Tibial artery (tissue), 4 donors: ENCODE measurements at regions not wholly inside any gene's neighbourhood (a gene's known extent, or its start where the extent isn't known, plus 50 kb on each side); places are given as distances from the start of the nearest gene placed in this dataset.
A peak's percentile ranks its signal among the peaks of the same experiment; 100 is the strongest.

ENCODE experiments used
- DNase-seq, 2 donors: peaks; one replicate each; pipeline ENCODE4 v3.0.0-alpha.2; 2019
- H3K27ac ChIP-seq, 2 donors: fragments of 200-600 bp; sonication (generic) in 1 of 2; 1 replicate in 1 of 2; 2 replicates in 1 of 2; pipeline ENCODE4 v1.5.1; 2018 to 2019; ENCODE audit warnings: mild to moderate bottlenecking in 1 of 2
- H3K27me3 ChIP-seq, 2 donors: fragments of 200-600 bp; sonication (generic) in 1 of 2; one replicate each; pipeline versions ENCODE4 v1.5.1 to v1.6.0; 2016 to 2019
- H3K36me3 ChIP-seq, 3 donors: fragments of 200-600 bp; sonication (generic) in 2 of 3; one replicate each; pipeline ENCODE4 v1.5.1; 2016 to 2019; ENCODE audit warnings: mild to moderate bottlenecking in 2 of 3
- H3K4me1 ChIP-seq, 4 donors: fragments of 200-600 bp; sonication (generic) in 2 of 4; 1 replicate in 3 of 4; 2 replicates in 1 of 4; pipeline ENCODE4 v1.5.1; 2016 to 2019
- H3K4me3 ChIP-seq, 2 donors: fragments of 200-600 bp; sonication (generic) in 1 of 2; 1 replicate in 1 of 2; 2 replicates in 1 of 2; pipeline ENCODE4 v1.5.1; 2018 to 2019; ENCODE audit warnings: mild to moderate bottlenecking in 2 of 2
- H3K9me3 ChIP-seq, 3 donors: fragments of 200-600 bp; sonication (generic) in 1 of 3; one replicate each; pipeline ENCODE4 v1.5.1; 2016 to 2019
- intact Hi-C: fragments of 100-400 bp; cut with DNase I; formaldehyde crosslinking; loops from one replicate; pipeline ENCODE4 v1.15.0; 2023; ENCODE audit warnings: low total_unique reads
- TF ChIP-seq, protein P1 (sequence below), 2 experiments: fragments of 200-600 bp in 1 of 2; fragments of 450-650 bp in 1 of 2; IDR thresholded peaks; one replicate each; pipeline ENCODE4 v1.5.1; 2017 to 2019; ENCODE audit warnings: antibody characterized with exemption in 2 of 2, mild to moderate bottlenecking in 1 of 2, moderate library complexity in 1 of 2

DNA sequence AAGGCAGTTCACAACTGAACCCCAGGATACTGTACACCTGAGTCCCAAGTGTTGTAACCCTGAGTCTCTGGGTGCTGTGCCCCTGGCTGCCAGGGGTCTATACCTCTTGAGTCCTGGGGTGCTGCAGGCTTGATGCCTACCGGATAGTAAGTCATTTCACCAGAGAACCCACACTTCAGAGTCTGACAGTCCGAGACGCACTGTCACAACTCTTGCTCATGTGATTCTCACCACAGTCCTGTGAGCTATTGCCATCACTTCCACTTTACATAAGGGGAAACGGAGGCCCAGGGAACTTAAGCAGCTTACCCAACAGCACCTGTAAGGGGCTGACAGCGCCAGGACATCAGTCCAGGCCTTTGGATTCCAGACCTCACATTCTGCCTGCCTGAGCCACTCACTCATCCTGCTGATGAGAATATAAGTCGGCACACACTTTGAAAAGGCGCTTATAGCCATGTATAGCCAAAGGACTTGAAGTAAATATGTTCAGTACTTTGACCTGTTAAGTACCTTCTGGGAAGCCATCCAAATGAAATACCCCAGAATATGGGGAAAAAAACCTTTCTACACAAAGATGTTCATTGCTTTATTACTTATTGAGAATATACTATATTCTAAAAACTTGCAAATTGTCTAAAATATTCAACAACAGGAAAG, 180.7 kb upstream of the ID2 start:
- no peak overlapping the region for H3K27ac ChIP-seq
- H3K27me3 ChIP-seq = no peaks in the 10 kb centered on the region
- H3K36me3 ChIP-seq = no peaks in the 10 kb centered on the region
- DNase-seq = peak in 1 of 2 donors; percentile 28
- no peak overlapping the region for H3K4me3 ChIP-seq
- TF ChIP-seq, protein P1, sequence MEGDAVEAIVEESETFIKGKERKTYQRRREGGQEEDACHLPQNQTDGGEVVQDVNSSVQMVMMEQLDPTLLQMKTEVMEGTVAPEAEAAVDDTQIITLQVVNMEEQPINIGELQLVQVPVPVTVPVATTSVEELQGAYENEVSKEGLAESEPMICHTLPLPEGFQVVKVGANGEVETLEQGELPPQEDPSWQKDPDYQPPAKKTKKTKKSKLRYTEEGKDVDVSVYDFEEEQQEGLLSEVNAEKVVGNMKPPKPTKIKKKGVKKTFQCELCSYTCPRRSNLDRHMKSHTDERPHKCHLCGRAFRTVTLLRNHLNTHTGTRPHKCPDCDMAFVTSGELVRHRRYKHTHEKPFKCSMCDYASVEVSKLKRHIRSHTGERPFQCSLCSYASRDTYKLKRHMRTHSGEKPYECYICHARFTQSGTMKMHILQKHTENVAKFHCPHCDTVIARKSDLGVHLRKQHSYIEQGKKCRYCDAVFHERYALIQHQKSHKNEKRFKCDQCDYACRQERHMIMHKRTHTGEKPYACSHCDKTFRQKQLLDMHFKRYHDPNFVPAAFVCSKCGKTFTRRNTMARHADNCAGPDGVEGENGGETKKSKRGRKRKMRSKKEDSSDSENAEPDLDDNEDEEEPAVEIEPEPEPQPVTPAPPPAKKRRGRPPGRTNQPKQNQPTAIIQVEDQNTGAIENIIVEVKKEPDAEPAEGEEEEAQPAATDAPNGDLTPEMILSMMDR (IDR thresholded peaks at IDR 0.05) = no peak
- no peaks in the 10 kb centered on the region for H3K4me1 ChIP-seq
- intact Hi-C loops = no loop called here
- no peaks in the 10 kb centered on the region for H3K9me3 ChIP-seq

DNA sequence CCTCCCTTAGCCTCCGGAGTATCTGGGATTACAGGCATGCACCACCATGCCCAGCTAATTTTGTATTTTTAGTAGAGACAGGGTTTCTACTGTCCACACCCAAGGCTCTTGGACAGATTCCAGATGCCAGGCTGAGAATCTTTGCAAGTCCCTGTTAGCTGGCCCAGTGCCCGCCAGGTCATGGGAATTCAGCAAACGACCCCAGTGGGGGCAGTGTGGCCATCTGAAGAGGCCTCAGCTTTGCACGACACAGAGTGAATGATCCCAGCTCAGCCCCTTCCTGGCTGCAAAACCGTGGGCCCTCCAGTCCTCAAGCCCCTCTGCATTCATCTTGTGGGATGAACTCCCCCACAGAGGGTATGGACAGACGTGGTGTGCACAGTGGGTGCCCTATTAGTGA, 179.5 kb upstream of the ID2 start:
- intact Hi-C loops = no loop called here
- TF ChIP-seq, protein P1 (IDR thresholded peaks at IDR 0.05) = no peak
- Histone ChIP-seq H3K4me3 (no peak overlapping the region), H3K27me3 (no peaks in the 10 kb centered on the region), H3K36me3 (no peaks in the 10 kb centered on the region), H3K27ac (no peak overlapping the region), H3K9me3 (no peaks in the 10 kb centered on the region), H3K4me1 (no peaks in the 10 kb centered on the region)
- DNase-seq = no peak

DNA sequence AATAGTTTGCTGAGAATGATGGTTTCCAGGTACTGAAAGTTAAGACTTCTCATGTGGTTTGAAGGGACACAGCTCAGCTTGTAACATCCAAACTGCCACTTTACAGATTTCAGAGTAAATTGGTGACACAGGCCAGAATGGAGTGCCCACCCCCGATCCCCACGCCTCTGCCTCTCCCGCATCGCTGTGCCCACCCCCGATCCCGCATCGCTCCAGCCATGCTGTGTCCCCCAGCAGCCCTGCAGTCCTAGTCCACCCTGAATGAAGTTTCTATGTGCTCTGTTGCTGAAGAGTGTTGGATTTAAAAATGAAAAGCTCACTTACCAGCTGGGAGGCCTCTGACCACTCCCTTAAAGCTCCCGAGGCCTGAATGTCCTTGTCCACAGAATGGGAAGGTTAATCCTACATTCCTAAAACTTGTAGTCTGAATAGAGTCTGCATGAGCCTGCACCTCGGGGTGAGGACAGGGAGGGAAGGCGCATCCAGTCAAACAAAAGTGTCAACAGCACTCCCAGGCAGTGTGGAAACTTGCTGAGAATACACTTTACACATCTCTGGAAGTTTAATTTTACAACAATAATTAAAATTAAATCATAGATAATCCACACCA, 176.4 kb upstream of the ID2 start:
- TF ChIP-seq, protein P1 (IDR thresholded peaks at IDR 0.05) = no peak
- H3K36me3 ChIP-seq = no peaks in the 10 kb centered on the region
- H3K27me3 ChIP-seq = no peaks in the 10 kb centered on the region
- no peak for DNase-seq
- H3K4me3 ChIP-seq = no peak overlapping the region
- intact Hi-C loops = no loop called here
- no peak overlapping the region for H3K27ac ChIP-seq
- no peaks in the 10 kb centered on the region for H3K4me1 ChIP-seq
- no peaks in the 10 kb centered on the region for H3K9me3 ChIP-seq

DNA sequence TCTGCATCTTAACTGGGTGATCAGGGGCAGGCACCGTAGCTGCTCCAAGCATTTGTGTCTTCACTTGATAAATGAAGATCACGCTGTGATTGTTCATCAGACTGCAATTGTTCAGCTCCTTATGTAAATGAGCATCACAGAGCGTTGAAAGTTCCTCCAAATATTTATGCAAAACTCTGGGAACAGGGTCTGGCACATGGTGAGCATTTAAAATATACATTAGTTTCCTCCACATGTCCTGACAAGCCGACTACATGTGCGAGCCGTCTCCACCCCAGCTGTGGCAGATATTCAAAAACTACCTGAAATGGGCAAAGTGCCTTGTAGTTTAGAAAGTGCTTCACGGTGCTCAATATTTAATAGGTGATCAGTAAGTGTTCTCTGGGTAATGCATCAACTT, 175.1 kb upstream of the ID2 start:
- Histone ChIP-seq H3K4me1 (no peaks in the 10 kb centered on the region), H3K9me3 (no peaks in the 10 kb centered on the region), H3K4me3 (no peak overlapping the region), H3K27me3 (no peaks in the 10 kb centered on the region), H3K36me3 (no peaks in the 10 kb centered on the region), H3K27ac (no peak overlapping the region)
- intact Hi-C loops = no loop called here
- no peak for DNase-seq
- TF ChIP-seq, protein P1 (IDR thresholded peaks at IDR 0.05) = no peak

DNA sequence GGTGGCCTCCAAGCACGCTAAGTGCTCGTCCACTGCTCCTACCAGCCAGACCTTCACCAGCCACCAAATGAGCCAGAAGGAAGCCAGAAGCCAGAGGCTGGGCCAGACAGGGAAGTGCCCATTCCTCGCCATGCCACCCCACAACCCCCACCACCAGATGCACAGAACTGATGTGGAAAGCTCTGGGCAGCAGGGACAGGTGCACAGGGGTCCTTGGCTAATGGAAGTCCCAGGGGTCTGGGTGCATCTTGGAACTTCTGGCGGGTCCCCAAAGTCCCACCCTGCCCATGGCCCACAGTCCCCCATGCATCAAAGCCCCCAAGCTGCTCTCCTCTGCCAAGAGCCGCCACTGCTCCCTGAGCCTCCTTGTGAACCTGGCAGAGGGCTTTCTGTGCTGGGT, 173.1 kb upstream of the ID2 start:
- H3K4me3 ChIP-seq = no peak overlapping the region
- no peak overlapping the region for H3K27ac ChIP-seq
- intact Hi-C loops = no loop called here
- DNase-seq = peak in 1 of 2 donors; percentile 7
- no peaks in the 10 kb centered on the region for H3K27me3 ChIP-seq
- peaks cover 0 to 1% (median 0%) of the 10 kb centered on the region in 3 donors for H3K36me3 ChIP-seq
- H3K9me3 ChIP-seq = peaks cover 0 to 2% (median under 1%) of the 10 kb centered on the region in 3 donors
- no peaks in the 10 kb centered on the region for H3K4me1 ChIP-seq
- TF ChIP-seq, protein P1 (IDR thresholded peaks at IDR 0.05) = no peak
